Activated naive CD8-positive, alpha-beta T cell treated with anti-CD3 and anti-CD28 coated beads, Interleukin-2, amount 50 U/mL, for 16 hours (primary cell): ENCODE measurements at regions not wholly inside any gene's neighbourhood (a gene's known extent, or its start where the extent isn't known, plus 50 kb on each side); places are given as distances from the start of the nearest gene placed in this dataset.

Experiments used
- DNase-seq: peaks from one replicate; pipeline ENCODE4 v3.0.0-alpha.2; 2020; ENCODE audit warnings: low read depth, low spot score

DNA sequence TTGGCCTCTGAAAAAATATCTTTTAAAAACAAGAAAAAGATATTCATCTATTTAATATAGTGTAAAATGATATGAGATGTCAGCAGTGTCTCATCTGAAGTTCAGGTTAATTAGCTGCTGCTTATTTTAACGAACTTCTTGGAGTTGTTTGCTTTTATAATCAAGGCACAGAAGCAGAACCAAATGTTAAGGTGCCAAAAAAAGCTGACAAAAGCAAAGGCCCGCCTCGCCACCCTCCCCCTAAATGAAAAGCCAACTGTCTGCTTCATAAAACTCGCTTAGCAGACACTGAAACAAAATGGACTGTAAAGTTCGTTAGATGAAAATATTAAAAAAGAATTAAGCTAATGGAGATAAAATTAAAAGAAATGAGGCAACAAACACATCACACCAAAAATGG, 562.6 kb downstream of the ZEB2 start:
- DNase-seq, result no peak

DNA sequence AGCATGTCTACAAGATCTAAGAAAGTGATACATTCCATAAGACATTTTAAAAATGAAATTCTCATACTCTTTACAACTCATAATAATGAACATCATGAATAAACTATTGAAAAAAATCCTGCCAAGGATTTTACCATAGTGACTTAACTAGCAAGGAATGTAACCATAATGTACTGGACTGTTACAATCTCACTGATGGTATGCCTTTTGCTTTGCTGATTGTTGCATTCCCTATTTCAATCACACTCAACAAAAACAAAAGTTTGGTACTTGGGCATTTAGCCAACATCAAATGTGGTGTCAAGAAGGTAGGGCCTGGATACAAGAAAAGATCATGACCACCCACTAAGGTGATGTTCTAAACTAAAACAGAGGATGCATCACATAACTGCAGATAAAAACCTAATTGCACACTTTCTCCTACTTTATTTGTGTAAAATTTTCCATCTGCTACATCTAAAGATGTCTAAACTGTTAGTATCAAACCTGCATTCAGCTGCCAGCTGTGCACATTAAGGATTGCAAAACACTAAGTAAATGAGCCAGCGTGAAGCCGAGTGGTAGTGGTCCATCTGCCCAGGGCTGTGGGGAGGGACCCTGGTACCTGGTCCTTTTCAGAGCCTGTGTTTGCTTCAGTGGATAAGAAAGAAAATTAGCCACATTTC, 564.4 kb downstream of the ZEB2 start:
- DNase-seq, result no peak

- no peak for DNase-seq
These were observed 565.1 kb downstream of the ZEB2 start for GRCh38 chr2:143954844-143955243.

GRCh38 chr2:143954186-143954585, 565.7 kb downstream of the ZEB2 start:
- DNase-seq, result no peak

GRCh38 chr2:143953451-143954030, 566.4 kb downstream of the ZEB2 start:
- no peak for DNase-seq

DNA sequence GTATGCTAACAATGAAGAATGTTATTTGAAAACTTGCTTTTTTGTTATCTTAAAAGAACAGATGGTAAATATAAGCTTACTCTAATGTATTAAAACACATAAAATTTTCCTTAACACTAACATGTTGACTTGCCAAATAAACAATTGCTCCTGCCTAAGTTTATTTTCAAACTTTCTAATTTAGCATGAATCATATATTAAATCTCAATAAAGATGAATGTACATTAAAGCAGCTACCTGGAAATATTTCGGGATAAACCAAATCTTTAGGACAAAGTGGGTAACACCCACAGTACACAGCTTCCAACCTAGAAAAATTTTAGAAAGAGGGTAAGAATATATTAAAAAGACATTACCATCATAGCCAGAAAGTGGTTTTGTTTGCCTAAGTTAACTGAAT, 567.4 kb downstream of the ZEB2 start:
- DNase-seq, result no peak

GRCh38 chr2:143950704-143951103, 569.2 kb downstream of the ZEB2 start:
- DNase-seq, result no peak

- DNase-seq, result no peak
These were observed 570.6 kb downstream of the ZEB2 start for GRCh38 chr2:143949121-143949848.

GRCh38 chr2:143948710-143949109, 571.2 kb downstream of the ZEB2 start:
- no peak for DNase-seq

DNA sequence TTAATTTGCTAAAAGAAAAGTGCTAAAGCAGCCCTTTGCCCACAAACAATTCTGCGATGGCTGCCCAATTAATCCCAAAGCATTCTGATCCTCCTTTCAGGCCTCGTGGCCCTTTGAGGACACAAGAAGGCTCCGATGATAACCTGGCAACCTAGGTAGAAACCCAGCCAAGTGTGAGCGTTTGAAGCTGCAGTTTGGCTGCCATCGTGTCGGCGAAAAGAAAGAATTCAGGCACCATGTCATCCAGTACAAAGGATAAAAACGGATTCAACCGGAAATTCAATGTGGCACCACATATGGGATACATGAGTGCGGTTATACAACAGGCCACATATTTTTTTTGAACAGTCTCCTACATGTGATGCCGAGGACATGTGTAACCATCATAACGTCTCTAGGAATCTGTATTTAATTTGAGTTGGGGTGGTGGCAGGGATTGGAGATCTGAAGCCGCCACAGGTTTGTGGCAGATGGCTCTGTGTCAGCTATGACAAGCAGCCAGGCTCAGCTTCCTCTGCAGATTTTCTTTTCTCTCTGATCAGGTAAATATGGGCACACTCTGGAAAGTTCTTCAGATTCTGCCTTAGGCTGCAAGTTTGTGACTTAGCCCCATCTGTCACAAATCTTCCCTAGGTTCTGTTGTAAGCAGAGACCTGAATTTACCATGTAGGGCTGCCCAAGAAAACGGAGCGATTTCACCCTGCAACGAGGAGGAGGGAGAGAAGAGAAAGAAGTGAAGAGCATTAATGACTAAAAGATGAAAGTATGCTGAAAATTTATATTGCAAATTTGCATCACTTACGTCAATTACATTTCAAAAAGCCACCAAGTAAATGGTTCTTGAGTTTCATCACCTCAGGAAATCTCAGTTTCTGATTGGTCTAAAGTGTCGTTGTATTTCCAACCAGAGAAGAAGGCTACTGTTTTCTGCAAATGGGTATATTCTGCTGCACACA, 573.2 kb downstream of the ZEB2 start:
- DNase-seq, result no peak

DNA sequence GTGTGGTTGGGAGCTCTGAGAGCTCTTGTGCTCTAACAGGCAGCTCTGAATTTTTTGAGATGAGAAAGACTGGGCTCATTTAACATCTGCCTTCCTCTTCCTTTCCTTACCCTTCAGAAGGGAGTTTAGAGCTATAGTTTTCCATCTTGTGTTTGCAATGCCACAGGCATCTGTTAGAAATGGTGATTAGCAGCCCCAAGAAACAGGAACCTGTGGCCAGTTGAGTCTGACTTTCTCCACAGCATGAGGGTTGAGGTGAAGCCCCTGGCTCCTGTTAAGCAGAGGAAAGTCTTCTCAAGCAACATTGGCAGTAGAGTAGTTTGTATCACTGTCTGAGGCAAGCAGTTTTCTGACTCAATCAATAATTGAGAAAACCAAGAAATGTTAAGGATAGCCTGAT, 577.4 kb downstream of the ZEB2 start:
- no peak for DNase-seq

- no peak for DNase-seq
These were observed 579.2 kb downstream of the ZEB2 start for GRCh38 chr2:143940720-143941119.

DNA sequence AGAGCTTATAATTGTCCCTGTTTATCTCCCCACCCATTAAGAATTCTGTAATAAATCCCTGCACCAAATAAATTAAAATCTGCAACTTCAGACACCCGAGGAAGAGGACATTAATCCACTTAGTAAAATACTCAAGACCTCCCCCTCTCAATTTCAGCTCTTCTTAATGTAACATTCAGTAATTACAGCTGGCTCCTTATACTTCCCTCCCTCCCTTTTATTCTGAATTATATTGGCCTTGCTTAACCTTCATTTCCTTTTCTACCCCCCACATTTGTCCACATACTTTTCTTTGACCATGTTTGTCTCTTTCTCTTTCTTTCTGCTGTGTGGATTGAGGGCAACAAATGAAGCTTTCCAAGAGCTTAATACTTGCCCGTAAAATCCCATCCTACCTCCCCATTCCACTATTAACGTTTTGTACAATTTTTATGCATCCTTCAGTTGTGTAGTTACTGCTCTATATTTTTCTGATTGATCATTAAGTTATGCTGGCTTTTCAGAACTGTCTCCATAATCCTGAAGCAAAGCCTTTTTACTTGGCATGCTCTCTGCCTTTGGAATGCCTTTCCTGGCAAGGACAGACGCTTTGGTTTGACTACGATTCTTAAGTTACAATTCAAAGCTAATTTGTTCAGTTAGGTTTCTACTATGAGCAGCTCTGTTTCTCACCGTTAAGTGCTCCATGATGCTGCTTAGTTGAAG, 580.1 kb downstream of the ZEB2 start:
- no peak for DNase-seq

- no peak for DNase-seq
These were observed 582.1 kb downstream of the ZEB2 start for GRCh38 chr2:143937723-143938350.

DNA sequence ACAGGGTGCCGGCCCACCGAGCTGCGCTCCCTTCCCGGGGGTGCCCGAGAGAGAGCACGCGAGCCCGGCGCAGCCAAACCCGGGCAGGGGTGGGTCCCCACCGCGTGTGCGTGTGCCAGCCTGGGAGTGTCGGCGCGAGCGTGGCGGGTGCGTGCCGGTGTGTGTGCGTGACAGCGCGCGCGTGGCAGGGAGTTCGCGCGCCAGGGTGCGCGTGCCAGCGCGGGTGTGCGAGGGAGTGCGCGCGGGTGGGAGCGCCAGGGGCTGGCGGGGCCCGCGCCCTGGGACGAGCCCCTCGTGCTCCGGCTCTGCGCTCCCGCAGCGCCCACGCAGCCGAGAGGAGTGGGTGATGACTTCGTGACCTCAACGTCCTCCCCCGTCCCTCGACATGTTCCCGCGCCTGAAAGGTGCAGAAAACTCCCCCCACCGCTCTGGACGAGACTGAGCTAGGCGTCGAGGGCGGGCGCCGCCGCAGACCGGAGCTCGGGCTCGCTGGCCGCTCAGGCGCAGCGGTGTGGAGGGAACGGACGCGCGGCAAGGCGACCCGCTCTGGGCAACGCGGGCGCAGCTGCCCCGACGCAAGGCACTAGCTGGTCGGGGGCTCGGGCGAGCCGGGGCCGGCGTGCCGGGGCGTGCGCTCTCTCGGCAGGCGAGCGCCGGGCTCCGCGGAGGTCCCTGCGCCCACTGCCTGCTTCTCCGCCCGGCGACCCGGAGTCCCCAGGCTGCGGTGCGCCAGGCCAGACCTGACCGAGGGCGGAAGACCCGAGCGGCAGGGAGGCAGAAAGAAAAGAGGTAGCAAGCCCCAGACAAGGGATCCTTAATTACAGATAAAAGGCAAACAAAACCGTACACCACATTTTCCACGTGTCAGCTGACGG, 582.8 kb downstream of the ZEB2 start:
- DNase-seq, result no peak

GRCh38 chr2:143936538-143936847, 583.4 kb downstream of the ZEB2 start:
- no peak for DNase-seq

DNA sequence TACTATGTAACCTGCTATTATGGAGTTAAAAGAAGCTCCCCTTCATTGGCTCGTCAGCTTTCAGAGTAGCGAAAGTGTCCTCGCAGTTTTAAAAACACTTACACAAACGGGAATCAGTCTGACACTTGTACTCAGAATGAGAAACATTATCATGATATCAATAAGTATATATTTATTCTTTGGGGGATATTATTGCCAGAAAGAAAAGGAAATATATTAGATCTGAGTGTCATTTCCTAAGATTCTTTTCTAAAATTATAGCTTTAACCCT, 584.5 kb downstream of the ZEB2 start:
- DNase-seq, result no peak

DNA sequence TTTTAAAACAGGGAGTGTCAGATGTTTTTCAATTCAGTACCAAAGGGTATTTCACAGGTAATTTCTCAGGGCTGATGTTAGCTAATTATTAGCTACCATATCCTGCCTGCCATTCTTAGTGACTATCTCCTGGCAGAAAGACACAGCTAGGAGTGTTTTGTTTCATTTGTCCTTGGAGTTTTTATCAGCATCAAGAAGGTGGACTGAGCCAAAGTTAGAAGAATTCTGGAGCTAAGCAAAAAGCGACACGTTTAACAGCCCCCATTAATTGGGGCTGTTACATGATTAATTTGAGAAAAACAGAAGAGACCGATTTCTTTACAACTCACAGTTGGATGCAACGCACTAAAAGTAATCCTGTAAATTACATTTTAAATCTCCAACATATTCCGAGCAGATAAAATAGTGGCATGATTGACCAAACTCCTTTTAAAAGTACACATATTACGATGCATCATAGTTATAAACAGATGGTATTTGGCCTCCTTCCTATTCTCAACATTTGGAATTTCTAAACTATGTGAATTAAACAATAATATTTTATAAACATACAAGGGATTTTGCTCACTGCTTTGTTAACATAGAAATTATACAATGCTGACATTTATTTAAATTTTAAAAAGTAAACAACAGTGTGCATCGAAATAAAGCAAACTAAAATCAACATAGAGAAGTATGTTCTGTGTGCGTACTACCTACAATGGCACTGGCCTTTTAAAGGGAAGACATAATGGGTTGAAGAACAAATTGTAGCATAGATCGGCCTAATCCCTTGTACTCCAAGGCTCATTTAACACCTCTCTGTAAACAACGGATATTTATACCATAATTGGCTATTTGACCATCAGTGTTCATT, 585.1 kb downstream of the ZEB2 start:
- no peak for DNase-seq

DNA sequence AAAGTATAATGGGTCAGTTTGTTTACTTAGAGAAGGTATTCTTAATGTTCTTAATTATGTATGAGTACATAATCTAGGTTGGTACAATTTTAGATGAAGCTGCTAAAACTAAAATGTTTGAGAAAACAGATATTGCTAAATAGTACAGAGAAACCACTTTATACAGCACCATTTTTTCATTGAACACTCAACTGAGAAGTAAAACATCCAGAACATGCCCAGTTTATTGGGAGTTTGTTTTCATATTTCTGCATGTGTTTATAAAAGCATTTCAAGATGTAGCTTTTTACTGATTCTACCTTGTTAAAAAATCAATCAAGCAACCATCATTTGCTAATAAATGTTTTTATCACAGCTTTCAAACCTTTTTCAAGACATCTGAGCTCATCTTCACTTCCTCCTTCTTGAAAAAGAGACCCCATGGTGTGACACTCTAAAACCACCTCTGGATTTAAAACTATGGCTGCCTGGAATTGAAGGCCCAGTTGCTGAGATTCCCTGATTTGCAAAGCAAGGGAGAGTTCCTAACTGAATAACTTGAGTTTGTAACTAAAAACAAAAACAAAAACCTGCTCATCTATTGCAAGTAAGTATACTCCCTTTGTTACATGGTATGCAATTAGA, 585.9 kb downstream of the ZEB2 start:
- DNase-seq, result no peak
